Activated T-helper 1 cell treated with anti-CD3 and anti-CD28 coated beads, Interleukin-12 subunit alpha, Interleukin-12 subunit beta, Interleukin-2, Interleukin-4 antibody, amounts not matched to agents 30 ng/mL and 10 ng/mL and 1 ng/mL, durations not matched to agents 14 hours and 24 hours and 36 hours (primary cell): ENCODE measurements at regions not wholly inside any gene's neighbourhood (a gene's known extent, or its start where the extent isn't known, plus 50 kb on each side); places are given as distances from the start of the nearest gene placed in this dataset.
"Not testable (repeated sequence)": the region's sequence is repeated elsewhere in the genome, so short reads cannot be mapped to it uniquely, and the experiment has no call there.

ENCODE experiments used
- DNase-seq: peaks from one replicate; pipeline ENCODE4 v3.0.0; 2021; ENCODE audit warnings: low spot score
- H3K27ac Mint-ChIP-seq: one replicate; pipeline ENCODE4 v1.8.0; 2021; ENCODE audit warnings: mild to moderate bottlenecking, mixed read lengths
- H3K27me3 Mint-ChIP-seq: one replicate; pipeline ENCODE4 v1.8.0; 2022; ENCODE audit warnings: mild to moderate bottlenecking, moderate library complexity, mixed read lengths; ENCODE audit not compliant: insufficient read depth
- H3K36me3 Mint-ChIP-seq: one replicate; pipeline ENCODE4 v1.8.0; 2021; ENCODE audit warnings: low read depth, mixed read lengths
- H3K4me1 Mint-ChIP-seq: one replicate; pipeline ENCODE4 v1.8.0; 2021; ENCODE audit warnings: low read depth, mixed read lengths
- H3K4me3 Mint-ChIP-seq: one replicate; pipeline ENCODE4 v1.8.0; 2021; ENCODE audit warnings: mild to moderate bottlenecking, moderate library complexity, mixed read lengths
- H3K9me3 Mint-ChIP-seq: one replicate; pipeline ENCODE4 v1.8.0; 2021; ENCODE audit warnings: mixed read lengths
- intact Hi-C: fragments of 100-400 bp; cut with micrococcal nuclease; formaldehyde crosslinking; loops from one replicate; pipeline ENCODE4 v1.15.1; 2024

DNA sequence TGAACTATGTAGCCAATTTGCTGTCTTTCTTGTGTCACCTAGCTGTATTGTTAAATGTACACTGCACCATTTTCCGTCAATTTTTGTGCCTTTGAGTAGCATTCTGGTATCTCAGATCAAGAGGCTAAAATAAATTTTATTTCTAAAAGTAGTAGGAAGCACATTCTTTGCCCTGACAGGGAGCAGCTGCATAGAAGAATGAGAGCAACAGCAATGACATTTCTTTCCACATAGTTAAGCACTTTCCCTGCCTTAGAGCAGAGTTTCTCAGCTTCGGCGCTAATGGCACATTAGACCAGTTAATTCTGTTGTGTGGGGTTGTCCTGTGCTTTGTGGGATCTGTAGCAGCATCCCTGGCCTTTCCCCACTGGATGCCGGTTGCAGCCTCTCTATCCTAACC lies 173.9 kb downstream of the CHIC2 start:
- no peaks in the 10 kb centered on the region for H3K36me3 Mint-ChIP-seq
- intact Hi-C loops, result no loop called here
- no peaks in the 10 kb centered on the region for H3K4me1 Mint-ChIP-seq
- H3K27me3 Mint-ChIP-seq, result no peaks in the 10 kb centered on the region
- H3K27ac Mint-ChIP-seq, result no peak overlapping the region
- no peaks in the 10 kb centered on the region for H3K9me3 Mint-ChIP-seq
- DNase-seq, result no peak
- H3K4me3 Mint-ChIP-seq, result no peak overlapping the region

DNA sequence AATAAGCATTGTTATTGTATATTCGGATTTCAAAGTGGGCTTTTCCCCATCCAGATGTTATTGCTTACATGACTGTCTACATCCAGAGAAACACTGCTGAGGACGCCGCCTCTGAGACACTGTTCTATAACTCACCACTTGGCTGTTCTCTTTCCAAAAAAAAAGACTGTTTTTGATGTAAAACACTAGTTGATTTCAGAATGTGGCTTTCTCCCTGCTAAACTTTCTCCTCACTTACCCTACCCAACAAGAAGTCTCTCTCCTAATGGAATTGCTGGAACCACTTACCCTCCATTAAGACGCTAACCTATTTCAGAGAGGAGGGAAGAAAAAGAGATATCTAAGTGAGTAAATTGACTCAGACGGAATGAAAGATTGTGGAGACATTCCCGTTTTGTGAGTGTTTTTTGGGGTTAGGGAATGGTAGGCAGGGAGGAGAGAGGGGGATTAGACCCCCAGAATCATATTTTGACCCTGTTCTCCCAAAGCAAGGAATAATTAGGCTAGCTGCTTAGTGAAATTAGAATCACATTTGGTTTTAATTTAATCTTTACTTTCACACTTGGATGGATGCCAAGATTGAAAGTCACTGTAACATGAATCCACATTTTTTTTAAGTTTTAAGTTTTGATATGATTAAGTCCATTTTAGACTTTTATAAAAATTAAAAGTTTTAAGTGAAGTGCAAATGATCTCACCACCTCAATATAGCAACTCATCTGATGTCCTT lies 174.9 kb downstream of the CHIC2 start:
- DNase-seq, result no peak
- H3K9me3 Mint-ChIP-seq, result no peaks in the 10 kb centered on the region
- H3K36me3 Mint-ChIP-seq, result no peaks in the 10 kb centered on the region
- no peak overlapping the region for H3K4me3 Mint-ChIP-seq
- no peaks in the 10 kb centered on the region for H3K4me1 Mint-ChIP-seq
- intact Hi-C loops, result no loop called here
- no peak overlapping the region for H3K27ac Mint-ChIP-seq
- no peaks in the 10 kb centered on the region for H3K27me3 Mint-ChIP-seq

DNA sequence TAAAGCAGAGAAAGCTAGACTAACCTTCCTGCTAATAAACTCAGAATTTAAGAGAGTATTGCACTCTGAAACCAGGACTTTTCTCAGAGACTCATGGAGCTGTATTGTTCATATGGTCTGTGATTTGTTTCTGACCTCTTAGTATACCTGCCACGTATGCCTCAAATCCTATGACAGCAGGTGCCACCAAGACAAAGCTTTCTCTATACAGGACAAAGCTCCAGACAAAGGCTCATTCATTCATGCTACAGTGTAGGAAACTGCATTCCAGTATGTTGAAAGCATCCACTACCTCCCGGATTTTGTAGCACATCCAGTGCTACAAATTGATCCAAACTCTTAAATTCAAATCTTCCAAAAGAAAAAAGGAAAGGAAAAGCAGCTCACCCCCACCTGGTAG lies 178.3 kb downstream of the CHIC2 start:
- no peak for DNase-seq
- H3K4me3 Mint-ChIP-seq, result no peak overlapping the region
- H3K9me3 Mint-ChIP-seq, result no peaks in the 10 kb centered on the region
- no peaks in the 10 kb centered on the region for H3K27me3 Mint-ChIP-seq
- H3K27ac Mint-ChIP-seq, result no peak overlapping the region
- intact Hi-C loops, result no loop called here
- H3K36me3 Mint-ChIP-seq, result no peaks in the 10 kb centered on the region
- no peaks in the 10 kb centered on the region for H3K4me1 Mint-ChIP-seq

DNA sequence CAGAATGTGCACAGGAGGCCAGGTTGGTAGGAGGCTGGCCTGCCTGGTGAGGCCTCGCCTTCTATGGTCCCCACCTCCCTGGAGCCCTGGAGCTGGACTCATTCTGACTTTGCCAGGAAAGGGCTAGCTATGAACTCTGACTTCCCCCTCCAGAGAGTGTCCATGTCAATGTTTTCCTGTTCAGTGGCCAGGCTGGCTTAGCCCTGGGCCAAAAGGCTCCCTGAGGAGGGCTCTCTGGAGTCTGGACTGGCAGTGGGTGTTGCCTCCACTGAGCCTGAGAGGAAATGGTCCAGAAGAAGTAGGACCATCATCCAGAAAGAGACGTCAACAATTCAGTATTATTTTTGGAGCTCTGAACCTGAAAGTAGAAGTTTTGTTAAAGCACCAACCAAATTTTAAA lies 178.7 kb downstream of the CHIC2 start:
- H3K27me3 Mint-ChIP-seq, result no peaks in the 10 kb centered on the region
- no peaks in the 10 kb centered on the region for H3K36me3 Mint-ChIP-seq
- DNase-seq, result no peak
- H3K27ac Mint-ChIP-seq, result no peak overlapping the region
- H3K4me1 Mint-ChIP-seq, result no peaks in the 10 kb centered on the region
- H3K4me3 Mint-ChIP-seq, result no peak overlapping the region
- H3K9me3 Mint-ChIP-seq, result no peaks in the 10 kb centered on the region
- intact Hi-C loops, result no loop called here

DNA sequence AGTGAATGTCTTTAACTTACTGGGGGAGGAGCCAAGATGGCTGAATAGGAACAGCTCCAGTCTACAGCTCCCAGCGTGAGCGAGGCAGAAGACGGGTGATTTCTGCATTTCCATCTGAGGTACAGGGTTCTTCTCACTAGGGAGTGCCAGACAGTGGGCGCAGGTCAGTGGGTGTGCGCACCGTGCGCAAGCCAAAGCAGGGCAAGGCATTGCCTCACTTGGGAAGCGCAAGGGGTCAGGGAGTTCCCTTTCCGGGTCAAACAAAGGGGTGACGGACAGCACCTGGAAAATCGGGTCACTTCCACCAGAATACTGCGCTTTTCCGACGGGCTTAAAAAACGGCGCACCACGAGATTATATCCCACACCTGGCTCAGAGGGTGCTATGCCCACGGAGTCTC lies 187.3 kb downstream of the CHIC2 start:
- DNase-seq, H3K36me3 Mint-ChIP-seq, intact Hi-C loops, H3K4me3 Mint-ChIP-seq, H3K27me3 Mint-ChIP-seq, H3K4me1 Mint-ChIP-seq, H3K9me3 Mint-ChIP-seq, H3K27ac Mint-ChIP-seq: not testable (repeated sequence)

DNA sequence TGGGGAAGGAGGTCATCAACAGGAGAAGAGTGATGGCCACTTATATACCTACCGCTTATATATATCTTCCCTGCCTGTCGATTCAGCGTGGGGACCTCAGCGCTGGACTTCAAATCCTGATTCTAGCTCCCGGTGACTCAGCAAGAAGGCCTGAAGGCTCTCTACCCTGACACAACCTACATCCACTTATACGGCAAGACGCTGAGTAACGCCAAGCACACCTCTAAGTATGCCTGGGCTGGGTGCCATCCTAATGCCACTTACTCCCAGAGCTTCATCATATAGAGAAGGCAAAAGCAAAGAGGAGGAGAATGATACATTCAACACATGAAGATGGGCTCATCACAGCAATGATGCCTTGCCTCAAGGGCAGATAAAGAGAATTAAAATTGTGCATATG lies 198.3 kb downstream of the CHIC2 start:
- no peaks in the 10 kb centered on the region for H3K9me3 Mint-ChIP-seq
- H3K4me1 Mint-ChIP-seq, result no peaks in the 10 kb centered on the region
- no peak overlapping the region for H3K4me3 Mint-ChIP-seq
- no peaks in the 10 kb centered on the region for H3K36me3 Mint-ChIP-seq
- intact Hi-C loops, result no loop called here
- H3K27me3 Mint-ChIP-seq, result peaks cover 2% of the 10 kb centered on the region
- no peak for DNase-seq
- no peak overlapping the region for H3K27ac Mint-ChIP-seq

DNA sequence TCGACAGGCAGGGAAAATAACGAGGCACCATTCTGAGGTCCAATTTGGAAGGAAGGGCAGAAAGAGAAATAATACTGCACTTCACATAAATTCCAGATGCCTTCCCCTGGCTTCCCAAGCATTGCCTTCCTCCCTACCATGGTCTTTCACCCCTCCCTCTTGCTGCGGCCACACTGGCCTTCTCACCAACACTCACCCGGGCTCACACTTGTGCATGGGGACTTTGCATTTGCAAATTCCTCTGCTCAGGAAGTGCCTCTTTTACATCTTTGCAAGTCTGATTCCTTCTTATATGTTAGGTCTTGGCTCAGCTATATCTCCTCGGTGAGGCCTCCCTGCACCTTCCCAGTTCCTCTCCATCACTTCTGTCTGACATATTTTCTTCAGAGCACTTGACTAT lies 199.4 kb downstream of the CHIC2 start:
- Mint-ChIP-seq H3K27ac (no peak overlapping the region), H3K27me3 (peaks cover 2% of the 10 kb centered on the region), H3K4me3 (no peak overlapping the region), H3K9me3 (no peaks in the 10 kb centered on the region), H3K4me1 (no peaks in the 10 kb centered on the region), H3K36me3 (no peaks in the 10 kb centered on the region)
- DNase-seq, result no peak
- intact Hi-C loops, result no loop called here

DNA sequence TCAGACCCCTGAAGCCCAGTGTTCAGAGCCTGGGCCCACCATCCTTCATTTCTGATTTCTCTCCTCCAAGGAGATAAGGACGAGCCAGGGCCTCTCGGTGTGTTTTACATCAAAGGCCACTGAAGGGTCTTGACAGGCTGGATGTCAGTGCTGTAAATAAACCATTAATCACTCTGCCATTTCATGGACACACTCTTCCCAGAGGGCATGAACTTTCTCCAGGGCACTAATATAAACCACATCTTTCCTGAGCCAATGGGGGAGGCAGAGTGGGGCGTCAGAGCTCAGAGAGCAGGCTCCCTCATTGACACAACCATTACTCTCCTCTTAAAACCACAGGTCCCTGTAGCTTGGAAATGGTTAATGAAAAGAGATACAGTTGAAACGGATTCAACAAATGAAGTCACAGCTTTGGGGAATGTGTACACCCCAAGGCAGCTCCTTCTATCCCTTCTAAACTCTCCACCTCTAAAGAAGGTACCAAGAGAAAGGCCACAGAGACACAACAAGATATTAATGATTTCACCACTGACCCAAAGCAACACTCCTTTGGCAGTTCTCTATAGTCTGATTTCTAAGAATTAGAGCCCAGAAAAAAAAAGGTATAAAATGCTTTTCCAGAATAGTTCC lies 200.6 kb downstream of the CHIC2 start:
- Mint-ChIP-seq H3K27ac (no peak overlapping the region), H3K27me3 (peaks cover 2% of the 10 kb centered on the region), H3K4me1 (no peaks in the 10 kb centered on the region), H3K4me3 (no peak overlapping the region), H3K9me3 (no peaks in the 10 kb centered on the region), H3K36me3 (no peaks in the 10 kb centered on the region)
- intact Hi-C loops, result no loop called here
- DNase-seq, result no peak

DNA sequence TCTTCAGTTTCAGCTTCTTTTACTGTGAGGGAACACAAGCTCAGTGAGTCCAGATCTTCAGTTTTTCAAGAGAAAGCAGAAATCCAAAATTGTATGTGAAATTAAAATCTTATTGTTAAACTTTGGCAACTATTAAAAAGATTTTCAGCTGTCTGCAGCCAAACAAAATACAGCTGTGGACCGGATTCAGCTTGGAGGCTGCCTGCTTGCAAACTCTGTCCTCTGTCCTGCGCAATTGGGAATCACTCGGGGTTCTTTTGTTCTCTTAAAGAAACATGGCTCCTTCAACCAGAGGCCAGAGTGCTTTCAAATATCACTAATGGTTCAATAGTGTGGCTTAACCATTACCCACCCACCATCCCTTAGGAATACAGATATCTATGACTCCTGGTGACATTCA lies 201.2 kb downstream of the CHIC2 start:
- no peak overlapping the region for H3K4me3 Mint-ChIP-seq
- no peaks in the 10 kb centered on the region for H3K36me3 Mint-ChIP-seq

DNA sequence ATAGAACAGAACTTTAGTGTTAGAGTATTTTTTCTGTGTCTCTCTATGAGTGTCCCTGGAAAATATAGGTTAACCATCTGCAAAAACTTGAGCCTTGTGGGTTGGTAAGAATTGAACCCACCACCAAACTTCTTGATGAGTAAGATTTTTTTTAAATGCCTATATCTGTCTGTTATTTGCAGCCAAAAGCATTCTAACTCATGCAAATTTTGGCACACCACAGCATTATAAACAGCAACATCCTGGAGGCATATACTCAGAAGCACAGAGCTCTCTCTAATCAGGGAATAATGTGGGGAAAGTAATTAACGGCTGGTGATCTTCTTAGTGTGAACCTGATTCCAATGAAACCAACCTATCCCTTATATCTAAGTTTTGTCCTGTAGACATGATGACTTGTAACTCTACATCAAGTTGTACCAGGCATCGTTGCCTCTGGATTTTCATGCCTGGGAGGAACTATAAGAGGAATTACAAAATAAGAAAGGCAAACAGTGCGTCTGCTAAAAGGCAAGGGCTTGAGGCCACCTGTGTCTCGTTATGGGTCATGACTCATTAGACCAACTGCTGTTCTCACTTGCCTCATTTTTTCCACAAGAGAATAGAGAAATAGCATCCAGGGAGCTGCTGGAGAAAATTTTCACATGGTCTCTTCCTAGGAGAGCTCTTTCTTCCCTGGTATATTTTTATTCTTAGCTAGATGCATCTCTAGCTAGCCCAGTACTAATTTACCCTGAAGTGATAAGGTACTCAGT lies 202.4 kb downstream of the CHIC2 start:
- no peaks in the 10 kb centered on the region for H3K36me3 Mint-ChIP-seq
- no peaks in the 10 kb centered on the region for H3K9me3 Mint-ChIP-seq
- H3K4me1 Mint-ChIP-seq, result no peaks in the 10 kb centered on the region
- no peak overlapping the region for H3K4me3 Mint-ChIP-seq
- no peak for DNase-seq
- intact Hi-C loops, result no loop called here
- H3K27ac Mint-ChIP-seq, result no peak overlapping the region
- peaks cover 2% of the 10 kb centered on the region for H3K27me3 Mint-ChIP-seq

More for the DNA sequence above, 201.2 kb downstream of the CHIC2 start:
- Mint-ChIP-seq H3K9me3 (no peaks in the 10 kb centered on the region), H3K4me1 (no peaks in the 10 kb centered on the region), H3K27me3 (peaks cover 2% of the 10 kb centered on the region), H3K27ac (no peak overlapping the region)
- intact Hi-C loops, result no loop called here
- DNase-seq, result no peak

DNA sequence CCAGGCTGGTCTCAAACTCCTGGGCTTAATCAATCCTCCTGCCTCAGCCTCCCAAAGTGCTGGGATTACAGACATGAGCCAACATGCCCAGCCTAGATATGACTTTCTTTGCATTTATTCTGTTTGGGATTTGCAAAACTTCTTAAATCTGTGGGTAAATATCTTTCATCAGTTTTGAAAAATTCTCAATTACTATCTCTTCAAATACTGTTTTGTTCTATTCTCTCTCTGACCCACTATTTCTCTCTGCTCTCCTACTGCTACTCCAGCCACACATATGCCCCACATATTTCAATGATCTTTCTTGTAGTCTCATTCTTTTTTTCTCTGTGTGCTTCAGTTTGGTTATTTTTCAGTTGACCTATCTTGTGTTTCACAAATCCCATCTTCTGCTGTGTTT lies 205.1 kb downstream of the CHIC2 start:
- H3K4me3 Mint-ChIP-seq, result no peak overlapping the region
- no peak overlapping the region for H3K27ac Mint-ChIP-seq
- no peaks in the 10 kb centered on the region for H3K4me1 Mint-ChIP-seq
- DNase-seq, result no peak
- no peaks in the 10 kb centered on the region for H3K9me3 Mint-ChIP-seq
- peaks cover 2% of the 10 kb centered on the region for H3K27me3 Mint-ChIP-seq
- H3K36me3 Mint-ChIP-seq, result no peaks in the 10 kb centered on the region
- intact Hi-C loops, result no loop called here

DNA sequence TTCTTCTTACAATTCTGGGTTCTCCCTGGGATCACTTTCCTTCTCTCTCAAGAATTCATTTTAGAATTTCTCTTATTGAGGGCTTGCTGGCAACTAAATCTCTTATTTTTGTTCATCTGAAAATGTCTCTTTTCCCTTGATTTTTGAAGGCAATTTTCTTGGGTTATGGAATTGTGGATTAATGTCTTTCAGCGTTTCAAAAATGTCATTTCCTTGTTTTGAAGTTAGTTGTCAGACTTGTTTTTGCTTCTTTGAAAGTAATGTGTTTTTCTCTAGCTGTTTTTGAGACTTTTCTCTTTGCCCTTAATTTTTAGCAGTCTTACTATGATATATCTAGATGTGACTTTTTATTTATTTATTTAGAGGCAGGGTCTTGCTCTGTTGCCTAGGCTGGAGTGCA lies 205.7 kb downstream of the CHIC2 start:
- H3K9me3 Mint-ChIP-seq, result no peaks in the 10 kb centered on the region
- peaks cover 2% of the 10 kb centered on the region for H3K27me3 Mint-ChIP-seq
- H3K4me1 Mint-ChIP-seq, result no peaks in the 10 kb centered on the region
- H3K36me3 Mint-ChIP-seq, result no peaks in the 10 kb centered on the region
- intact Hi-C loops, result no loop called here
- no peak overlapping the region for H3K4me3 Mint-ChIP-seq
- no peak overlapping the region for H3K27ac Mint-ChIP-seq
- DNase-seq, result no peak

DNA sequence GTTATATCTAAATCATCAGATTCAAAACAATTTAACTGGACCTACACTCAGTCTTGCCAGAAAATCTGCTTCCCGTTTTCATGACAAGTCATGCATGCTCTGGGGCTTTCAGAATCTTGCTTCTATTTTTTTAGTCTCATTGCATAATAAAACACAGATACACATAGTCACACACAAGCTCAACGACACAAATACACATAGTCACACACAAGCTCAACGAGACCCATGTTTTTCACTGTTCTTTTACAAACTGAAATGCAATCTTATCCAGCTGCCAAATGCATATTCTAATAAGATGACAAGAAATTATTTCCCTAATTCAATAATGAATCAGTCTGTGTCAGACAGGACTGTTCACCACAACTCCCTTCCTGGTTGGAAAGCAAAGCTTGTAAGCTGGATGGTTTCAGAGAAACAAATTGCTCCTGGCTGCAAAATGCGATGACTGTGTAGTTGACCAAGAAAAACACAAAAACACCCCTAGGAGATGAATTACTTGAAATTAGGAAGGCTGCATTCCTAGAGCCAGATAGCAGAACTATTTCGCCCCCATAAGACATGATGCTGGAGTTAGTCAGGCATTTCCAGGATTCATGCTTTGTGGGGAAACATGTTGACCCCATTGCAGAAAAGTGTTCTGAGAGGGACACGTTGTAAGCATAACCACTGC lies 208.7 kb downstream of the CHIC2 start:
- DNase-seq, result no peak
- Mint-ChIP-seq H3K4me3 (no peak overlapping the region), H3K4me1 (no peaks in the 10 kb centered on the region), H3K36me3 (no peaks in the 10 kb centered on the region), H3K27me3 (no peaks in the 10 kb centered on the region), H3K9me3 (no peaks in the 10 kb centered on the region), H3K27ac (no peak overlapping the region)
- intact Hi-C loops, result no loop called here
